Thoracic aorta (tissue), 2 donors: ENCODE measurements at regions not wholly inside any gene's neighbourhood (a gene's known extent, or its start where the extent isn't known, plus 50 kb on each side); places are given as distances from the start of the nearest gene placed in this dataset.

Experiments
- ATAC-seq: fragments of 150-250 bp; one replicate; pipeline ENCODE4 v1.8.0; 2017; ENCODE audit warnings: low read depth; ENCODE audit not compliant: insufficient number of reproducible peaks, low FRiP score
- DNase-seq: peaks from one replicate; pipeline ENCODE4 v3.0.0-alpha.2; 2020; ENCODE audit warnings: low spot score
- H3K27ac ChIP-seq, 2 donors: fragments of 200-600 bp; sonication (generic); 1 replicate in 1 of 2; 2 replicates in 1 of 2; pipeline ENCODE4 v1.5.1; 2016; ENCODE audit warnings: mild to moderate bottlenecking in 2 of 2, moderate library complexity in 2 of 2
- H3K27me3 ChIP-seq: fragments of 200-600 bp; sonication (generic); replicated peaks from 2 replicates; pipeline ENCODE4 v1.6.0; 2016; ENCODE audit warnings: mild to moderate bottlenecking; ENCODE audit not compliant: insufficient read depth
- H3K36me3 ChIP-seq: fragments of 200-600 bp; sonication (generic); one replicate; pipeline ENCODE4 v1.5.1; 2016
- H3K4me1 ChIP-seq, 2 donors: fragments of 200-600 bp; sonication (generic); 1 replicate in 1 of 2; 2 replicates in 1 of 2; pipeline versions ENCODE4 v1.5.1 to v1.6.0; 2016; ENCODE audit warnings: low read depth in 2 of 2, mild to moderate bottlenecking in 1 of 2; ENCODE audit not compliant: control insufficient read depth in 1 of 2
- H3K4me3 ChIP-seq: fragments of 200-600 bp; sonication (generic); 2 replicates; pipeline ENCODE4 v1.5.1; 2016; ENCODE audit warnings: mild to moderate bottlenecking
- H3K9me3 ChIP-seq: fragments of 200-600 bp; sonication (generic); 2 replicates; pipeline ENCODE4 v1.5.1; 2016
- TF ChIP-seq, protein P1 (sequence below): fragments of 200-600 bp; sonication (generic); IDR thresholded peaks from one replicate; pipeline ENCODE4 v1.5.1; 2019; ENCODE audit warnings: antibody characterized with exemption

DNA sequence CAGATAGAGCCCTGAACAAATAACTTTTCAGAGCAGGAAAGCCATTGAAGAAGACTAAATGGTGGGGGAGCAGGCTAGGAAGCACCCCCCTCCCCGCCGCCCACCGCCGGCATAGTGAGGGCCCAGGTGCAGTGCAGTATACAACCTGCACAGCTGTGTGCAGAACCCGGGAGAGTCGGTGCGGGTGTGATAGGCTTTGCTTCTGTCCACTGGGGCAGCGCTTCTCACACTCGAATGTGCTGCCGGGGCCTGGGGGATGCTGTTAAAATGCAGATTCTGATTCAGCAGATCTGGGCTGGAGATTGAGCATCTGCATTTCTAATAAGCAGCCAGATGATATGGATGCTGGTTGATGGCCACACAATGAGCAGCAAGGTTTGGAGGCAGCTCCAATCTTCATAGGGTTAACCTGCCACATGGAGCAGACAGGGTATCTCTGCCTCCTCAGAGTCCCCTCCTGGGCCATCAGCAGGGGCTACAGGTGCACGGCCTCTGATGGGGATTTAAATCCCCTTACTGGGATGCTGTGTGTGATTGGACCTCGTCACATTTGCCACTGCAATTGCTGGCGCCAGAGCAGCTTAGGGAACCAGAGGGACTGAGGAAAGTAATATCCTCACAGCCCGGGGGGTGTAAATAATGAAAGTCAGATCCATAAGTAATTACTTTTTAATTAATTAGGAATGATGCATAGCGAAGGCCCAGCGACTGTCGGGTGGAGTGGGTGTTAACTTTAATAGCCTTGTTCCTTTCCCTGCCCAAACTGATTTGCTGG is 172.0 kb upstream of the RPL38 start:
- no peaks in the 10 kb centered on the region for H3K4me1 ChIP-seq
- TF ChIP-seq, protein P1, sequence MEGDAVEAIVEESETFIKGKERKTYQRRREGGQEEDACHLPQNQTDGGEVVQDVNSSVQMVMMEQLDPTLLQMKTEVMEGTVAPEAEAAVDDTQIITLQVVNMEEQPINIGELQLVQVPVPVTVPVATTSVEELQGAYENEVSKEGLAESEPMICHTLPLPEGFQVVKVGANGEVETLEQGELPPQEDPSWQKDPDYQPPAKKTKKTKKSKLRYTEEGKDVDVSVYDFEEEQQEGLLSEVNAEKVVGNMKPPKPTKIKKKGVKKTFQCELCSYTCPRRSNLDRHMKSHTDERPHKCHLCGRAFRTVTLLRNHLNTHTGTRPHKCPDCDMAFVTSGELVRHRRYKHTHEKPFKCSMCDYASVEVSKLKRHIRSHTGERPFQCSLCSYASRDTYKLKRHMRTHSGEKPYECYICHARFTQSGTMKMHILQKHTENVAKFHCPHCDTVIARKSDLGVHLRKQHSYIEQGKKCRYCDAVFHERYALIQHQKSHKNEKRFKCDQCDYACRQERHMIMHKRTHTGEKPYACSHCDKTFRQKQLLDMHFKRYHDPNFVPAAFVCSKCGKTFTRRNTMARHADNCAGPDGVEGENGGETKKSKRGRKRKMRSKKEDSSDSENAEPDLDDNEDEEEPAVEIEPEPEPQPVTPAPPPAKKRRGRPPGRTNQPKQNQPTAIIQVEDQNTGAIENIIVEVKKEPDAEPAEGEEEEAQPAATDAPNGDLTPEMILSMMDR: no peak
- H3K9me3 ChIP-seq: no peaks in the 10 kb centered on the region
- no peak for DNase-seq
- ATAC-seq: no peak
- no peak overlapping the region for H3K4me3 ChIP-seq
- H3K27me3 ChIP-seq: no peaks in the 10 kb centered on the region
- no peaks in the 10 kb centered on the region for H3K36me3 ChIP-seq
- H3K27ac ChIP-seq: no peak overlapping the region

- Histone ChIP-seq H3K36me3 (no peaks in the 10 kb centered on the region), H3K27ac (no peak overlapping the region), H3K4me3 (no peak overlapping the region), H3K27me3 (no peaks in the 10 kb centered on the region), H3K4me1 (no peaks in the 10 kb centered on the region), H3K9me3 (no peaks in the 10 kb centered on the region)
- TF ChIP-seq, protein P1: no peak
- no peak for ATAC-seq
- no peak for DNase-seq
Observed at GRCh38 chr17:74032222-74032621, 171.3 kb upstream of the RPL38 start.

DNA sequence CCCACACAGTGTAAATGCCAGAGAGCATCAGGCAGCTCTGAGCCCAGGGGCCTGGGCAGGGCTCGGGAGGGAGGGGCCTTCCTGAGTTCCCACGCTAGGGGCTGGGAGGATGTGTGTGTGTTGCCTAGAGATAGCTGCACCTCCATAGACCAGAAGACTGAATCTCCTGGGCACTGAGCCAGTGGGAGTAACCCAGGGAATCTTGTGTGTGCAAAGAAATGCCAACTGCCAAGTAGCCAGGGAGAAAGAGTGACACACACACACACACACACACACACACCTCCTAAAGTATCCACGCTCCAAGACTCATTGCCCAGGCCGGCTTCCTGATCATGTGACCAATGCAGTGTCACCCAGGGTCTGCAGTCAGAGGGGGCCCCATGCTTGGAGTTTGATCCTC is 166.2 kb upstream of the RPL38 start:
- Histone ChIP-seq H3K36me3 (no peaks in the 10 kb centered on the region), H3K27ac (no peak overlapping the region), H3K4me3 (no peak overlapping the region), H3K27me3 (no peaks in the 10 kb centered on the region), H3K4me1 (peaks cover 0 to 9% of the 10 kb centered on the region in 2 donors), H3K9me3 (no peaks in the 10 kb centered on the region)
- TF ChIP-seq, protein P1: no peak
- ATAC-seq: no peak
- no peak for DNase-seq

DNA sequence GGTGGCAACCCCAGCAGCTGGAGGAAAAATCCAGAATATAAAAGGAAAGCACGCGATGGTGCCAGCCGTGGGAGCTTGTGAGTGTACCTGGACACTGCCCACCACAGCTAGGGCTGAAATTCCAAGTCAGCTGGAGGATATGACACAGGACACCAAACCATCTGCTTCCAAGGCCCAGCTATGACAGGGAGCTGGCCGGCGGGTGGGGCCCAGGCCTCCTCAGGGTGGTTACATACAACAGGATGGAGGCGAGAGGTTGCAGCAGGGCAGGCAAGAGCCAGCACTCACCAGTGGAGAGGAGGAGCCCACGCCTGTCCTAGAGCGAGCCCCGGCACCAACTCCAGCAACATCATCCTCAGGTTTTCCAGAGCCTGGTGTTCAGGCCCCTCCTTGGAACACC is 163.2 kb upstream of the RPL38 start:
- Histone ChIP-seq H3K4me1 (peaks cover 5 to 25% of the 10 kb centered on the region in 2 donors), H3K27me3 (no peaks in the 10 kb centered on the region), H3K4me3 (no peak overlapping the region), H3K27ac (no peak overlapping the region), H3K36me3 (no peaks in the 10 kb centered on the region), H3K9me3 (no peaks in the 10 kb centered on the region)
- no peak for DNase-seq
- TF ChIP-seq, protein P1: no peak
- no peak for ATAC-seq

DNA sequence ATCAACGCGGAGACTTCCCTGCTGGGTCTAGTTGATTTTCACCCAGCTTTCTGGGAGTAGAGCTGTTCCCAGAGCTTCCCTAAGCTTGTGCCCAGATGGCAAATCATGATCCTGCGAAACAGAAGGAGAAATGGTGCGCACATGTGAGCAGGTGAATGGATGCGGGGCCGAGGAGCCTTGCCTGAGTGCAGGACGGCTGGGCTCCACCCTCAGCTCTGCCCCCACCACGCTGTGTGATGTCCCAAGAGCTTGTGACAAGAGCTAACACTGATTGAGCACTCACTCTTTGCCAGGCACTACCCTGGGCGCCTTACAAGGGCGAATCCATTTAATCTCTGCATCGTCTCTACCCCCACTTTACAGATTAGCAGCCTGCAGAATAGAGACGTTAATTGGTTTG is 162.7 kb upstream of the RPL38 start:
- DNase-seq: no peak
- TF ChIP-seq, protein P1: no peak
- no peak overlapping the region for H3K27ac ChIP-seq

More for the DNA sequence above, 162.7 kb upstream of the RPL38 start:
- ATAC-seq: no peak
- H3K4me3 ChIP-seq: no peak overlapping the region
- no peaks in the 10 kb centered on the region for H3K27me3 ChIP-seq
- no peaks in the 10 kb centered on the region for H3K36me3 ChIP-seq
- no peaks in the 10 kb centered on the region for H3K9me3 ChIP-seq
- peaks cover 5 to 25% of the 10 kb centered on the region in 2 donors for H3K4me1 ChIP-seq
